Right lobe of liver (tissue), 4 donors: ENCODE measurements at regions not wholly inside any gene's neighbourhood (a gene's known extent, or its start where the extent isn't known, plus 50 kb on each side); places are given as distances from the start of the nearest gene placed in this dataset.

Experiments used
- POLR2A ChIP-seq: fragments of 450-650 bp; IDR thresholded peaks from one replicate; pipeline ENCODE4 v1.6.1; 2017; ENCODE audit warnings: antibody characterized with exemption, mild to moderate bottlenecking
- TF ChIP-seq, protein P1 (sequence below), 4 donors: fragments of 200-600 bp in 3 of 4; fragments of 450-650 bp in 1 of 4; IDR thresholded peaks; one replicate each; pipeline versions ENCODE4 v1.5.1 to v1.8.0; 2016 to 2022; ENCODE audit warnings: antibody characterized with exemption in 4 of 4, mild to moderate bottlenecking in 2 of 4
- donor health status: DM: no; HTN: no; CAD: no.
- donor health status: DM: no; HTN: no; CAD: no.
- donor health status: DM: no; HTN: yes; CAD: no.

DNA sequence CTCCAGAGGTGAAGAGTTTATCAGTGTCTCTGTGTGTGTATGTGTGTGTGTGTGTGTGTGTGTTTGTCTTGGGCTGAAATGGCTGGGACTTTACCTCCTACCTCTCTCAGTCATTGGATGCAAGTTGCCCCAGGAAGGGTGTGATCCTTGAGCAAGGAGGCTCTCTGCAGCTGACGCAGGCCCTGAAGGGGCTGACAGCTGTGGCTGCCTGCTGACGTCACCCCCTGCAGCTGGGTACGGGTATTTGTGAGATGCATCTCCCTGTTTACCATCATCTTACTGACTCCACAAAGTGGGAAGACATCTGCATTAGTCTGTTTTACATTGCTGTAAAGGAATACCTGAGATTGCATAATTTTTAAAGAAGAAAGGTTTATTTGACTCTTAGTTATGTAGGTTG is 631.5 kb upstream of the RBFOX1 start:
- TF ChIP-seq, protein P1, sequence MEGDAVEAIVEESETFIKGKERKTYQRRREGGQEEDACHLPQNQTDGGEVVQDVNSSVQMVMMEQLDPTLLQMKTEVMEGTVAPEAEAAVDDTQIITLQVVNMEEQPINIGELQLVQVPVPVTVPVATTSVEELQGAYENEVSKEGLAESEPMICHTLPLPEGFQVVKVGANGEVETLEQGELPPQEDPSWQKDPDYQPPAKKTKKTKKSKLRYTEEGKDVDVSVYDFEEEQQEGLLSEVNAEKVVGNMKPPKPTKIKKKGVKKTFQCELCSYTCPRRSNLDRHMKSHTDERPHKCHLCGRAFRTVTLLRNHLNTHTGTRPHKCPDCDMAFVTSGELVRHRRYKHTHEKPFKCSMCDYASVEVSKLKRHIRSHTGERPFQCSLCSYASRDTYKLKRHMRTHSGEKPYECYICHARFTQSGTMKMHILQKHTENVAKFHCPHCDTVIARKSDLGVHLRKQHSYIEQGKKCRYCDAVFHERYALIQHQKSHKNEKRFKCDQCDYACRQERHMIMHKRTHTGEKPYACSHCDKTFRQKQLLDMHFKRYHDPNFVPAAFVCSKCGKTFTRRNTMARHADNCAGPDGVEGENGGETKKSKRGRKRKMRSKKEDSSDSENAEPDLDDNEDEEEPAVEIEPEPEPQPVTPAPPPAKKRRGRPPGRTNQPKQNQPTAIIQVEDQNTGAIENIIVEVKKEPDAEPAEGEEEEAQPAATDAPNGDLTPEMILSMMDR (IDR thresholded peaks at IDR 0.05), result no peak
- TF ChIP-seq POLR2A, result no peak
